ENCODE measurements at regions not wholly inside any gene's neighbourhood (a gene's known extent, or its start where the extent isn't known, plus 50 kb on each side); places are given as distances from the start of the nearest gene placed in this dataset.

GRCh38 chr2:161107265-161107664 lies 53.0 kb upstream of the TANK start:
- TF ChIP-seq CTCF (IDR thresholded peaks at IDR 0.05) (no peak), POLR2A (IDR thresholded peaks at IDR 0.05) (no peak)

All from Peyer's patch (tissue), 4 donors.